ENCODE measurements at regions not wholly inside any gene's neighbourhood (a gene's known extent, or its start where the extent isn't known, plus 50 kb on each side); places are given as distances from the start of the nearest gene placed in this dataset.

DNA sequence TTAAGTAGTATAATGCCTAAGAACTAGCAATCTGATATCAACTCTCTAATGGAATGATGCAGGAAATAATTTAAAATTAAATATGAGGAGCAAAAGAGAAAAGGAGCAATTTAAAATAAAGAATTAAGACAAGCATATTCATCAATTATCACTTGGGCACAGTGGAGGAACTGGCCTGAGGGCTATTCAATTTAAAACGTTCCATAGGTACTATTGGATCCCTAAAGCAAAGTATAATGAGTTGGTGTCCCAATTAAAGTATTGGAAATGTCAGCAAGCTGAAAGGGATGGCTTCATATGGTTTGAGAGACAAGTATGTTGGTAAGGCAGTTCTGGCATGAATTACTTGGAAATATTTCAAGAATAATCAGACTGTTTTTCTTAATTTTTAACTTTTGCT, 2064.1 kb upstream of the TENM3 start:
- TF ChIP-seq SMARCE1 (IDR thresholded peaks at IDR 0.05; ENCODE audit: borderline replicate concordance) (no peak), ZNF275 (CRISPR knock-in tag; IDR thresholded peaks at IDR 0.05; ENCODE audit: borderline replicate concordance) (no peak), KLF13 (CRISPR knock-in tag; IDR thresholded peaks at IDR 0.05) (no peak), ZNF280B (CRISPR knock-in tag; IDR thresholded peaks at IDR 0.05; ENCODE audit: borderline replicate concordance) (no peak), RFX3 (CRISPR knock-in tag; IDR thresholded peaks at IDR 0.05) (no peak), NAIF1 (CRISPR knock-in tag; IDR thresholded peaks at IDR 0.05; ENCODE audit: borderline replicate concordance) (no peak), ZNF34 (CRISPR knock-in tag; IDR thresholded peaks at IDR 0.05; ENCODE audit: borderline replicate concordance) (no peak)
- TF ChIP-seq, protein P1, sequence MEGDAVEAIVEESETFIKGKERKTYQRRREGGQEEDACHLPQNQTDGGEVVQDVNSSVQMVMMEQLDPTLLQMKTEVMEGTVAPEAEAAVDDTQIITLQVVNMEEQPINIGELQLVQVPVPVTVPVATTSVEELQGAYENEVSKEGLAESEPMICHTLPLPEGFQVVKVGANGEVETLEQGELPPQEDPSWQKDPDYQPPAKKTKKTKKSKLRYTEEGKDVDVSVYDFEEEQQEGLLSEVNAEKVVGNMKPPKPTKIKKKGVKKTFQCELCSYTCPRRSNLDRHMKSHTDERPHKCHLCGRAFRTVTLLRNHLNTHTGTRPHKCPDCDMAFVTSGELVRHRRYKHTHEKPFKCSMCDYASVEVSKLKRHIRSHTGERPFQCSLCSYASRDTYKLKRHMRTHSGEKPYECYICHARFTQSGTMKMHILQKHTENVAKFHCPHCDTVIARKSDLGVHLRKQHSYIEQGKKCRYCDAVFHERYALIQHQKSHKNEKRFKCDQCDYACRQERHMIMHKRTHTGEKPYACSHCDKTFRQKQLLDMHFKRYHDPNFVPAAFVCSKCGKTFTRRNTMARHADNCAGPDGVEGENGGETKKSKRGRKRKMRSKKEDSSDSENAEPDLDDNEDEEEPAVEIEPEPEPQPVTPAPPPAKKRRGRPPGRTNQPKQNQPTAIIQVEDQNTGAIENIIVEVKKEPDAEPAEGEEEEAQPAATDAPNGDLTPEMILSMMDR (CRISPR knock-in tag; IDR thresholded peaks at IDR 0.05) = no peak

Measured in HepG2 (cell line).